SU-DHL-6 (cell line): ENCODE measurements at regions not wholly inside any gene's neighbourhood (a gene's known extent, or its start where the extent isn't known, plus 50 kb on each side); places are given as distances from the start of the nearest gene placed in this dataset.

Source experiments
- CTCF ChIP-seq: fragments of 200-600 bp; sonication (generic); IDR thresholded peaks from one replicate; pipeline ENCODE4 v1.5.1; 2017; ENCODE audit warnings: antibody characterized with exemption, mild to moderate bottlenecking, low read length, moderate library complexity; ENCODE audit not compliant: insufficient read depth, poor library complexity, severe bottlenecking
- EZH2phosphoT487 ChIP-seq: fragments of 200-600 bp; sonication (generic), shearing (Covaris generic); conservative IDR thresholded peaks from 2 replicates; pipeline ENCODE4 v1.6.1; 2018; ENCODE audit warnings: mild to moderate bottlenecking, antibody characterized with exemption, low read length, moderate library complexity, mixed read lengths

- no peak for TF ChIP-seq CTCF
- TF ChIP-seq EZH2phosphoT487 = no peak
These were observed 130.4 kb upstream of the GDF10 start for GRCh38 chr10:47169581-47169980.
